ENCODE measurements at regions not wholly inside any gene's neighbourhood (a gene's known extent, or its start where the extent isn't known, plus 50 kb on each side); places are given as distances from the start of the nearest gene placed in this dataset.
A peak's percentile ranks its signal among the peaks of the same experiment; 100 is the strongest.

GRCh38 chr6:105983763-105984162 lies 102.4 kb upstream of the PRDM1 start:
- Histone ChIP-seq H4K20me1 (ENCODE audit: insufficient read depth, low read length) (no peaks in the 10 kb centered on the region), H3K9me3 (replicated peaks in 1 of 2; ENCODE audit: control insufficient read depth in 1 of 2, insufficient read depth in 1 of 2, low read length in 2 of 2) (peaks cover 0 to 4% of the 10 kb centered on the region in 2 donors), H3K36me3 (replicated peaks in 1 of 2; ENCODE audit: control insufficient read depth in 1 of 2, insufficient read depth in 2 of 2, low read length in 2 of 2) (no peaks in the 10 kb centered on the region), H3K4me1 (ENCODE audit: control insufficient read depth in 1 of 2, insufficient read depth in 2 of 2, low read length in 2 of 2) (peaks cover 23 to 27% of the 10 kb centered on the region in 2 donors), H3K4me3 (replicated peaks in 1 of 3; ENCODE audit: low read depth in 2 of 3, low read length in 3 of 3) (no peak overlapping the region), H3K4me2 (replicated peaks; ENCODE audit: extremely low read depth, low read length, poor library complexity, severe bottlenecking) (no peak overlapping the region), H3K79me2 (ENCODE audit: insufficient read depth, low read length) (no peaks in the 10 kb centered on the region), H3K9ac (ENCODE audit: insufficient read depth, low read length, poor library complexity, severe bottlenecking) (no peak overlapping the region), H3K27ac (ENCODE audit: low read depth in 1 of 2, low read length in 2 of 2) (no peak overlapping the region), H2AFZ (ENCODE audit: insufficient read depth, low read depth, low read length, poor library complexity, severe bottlenecking) (no peak overlapping the region), H3K27me3 (ENCODE audit: control insufficient read depth in 2 of 2, insufficient read depth in 2 of 2, low read length in 2 of 2) (peaks cover 55 to 78% of the 10 kb centered on the region in 2 donors)
- H3K27ac Mint-ChIP-seq, result no peak overlapping the region
- H3K36me3 Mint-ChIP-seq, result peaks cover 8 to 22% of the 10 kb centered on the region in 2 donors
- peaks cover 66 to 75% (median 74%) of the 10 kb centered on the region in 3 donors for H3K27me3 Mint-ChIP-seq (ENCODE audit: low read depth in 3 of 3)
- DNase-seq, result no peak
- peaks cover 0 to 20% (median 9%) of the 10 kb centered on the region in 7 donors for H3K9me3 Mint-ChIP-seq
- no peak overlapping the region for H3K4me3 Mint-ChIP-seq
- intact Hi-C loops (cut with micrococcal nuclease), result loop anchor here in 1 of 2 donors (10.0 kb wide), 1 partner anchor 199 kb away; no protein-coding TSS in a partner anchor
- TF ChIP-seq CTCF (IDR thresholded peaks at IDR 0.05), result no peak
- H3K4me1 Mint-ChIP-seq, result peaks cover 30% of the 10 kb centered on the region

GRCh38 chr6:105982761-105983540 lies 103.2 kb upstream of the PRDM1 start:
- intact Hi-C loops (cut with micrococcal nuclease), result loop anchor here in 1 of 2 donors (10.0 kb wide), 1 partner anchor 198 kb away; no protein-coding TSS in a partner anchor
- H3K27ac Mint-ChIP-seq, result no peak overlapping the region

More at GRCh38 chr6:105982761-105983540, 103.2 kb upstream of the PRDM1 start:
- Histone ChIP-seq H3K4me3 (replicated peaks in 1 of 3; ENCODE audit: low read depth in 2 of 3, low read length in 3 of 3) (no peak overlapping the region), H3K9me3 (replicated peaks in 1 of 2; ENCODE audit: control insufficient read depth in 1 of 2, insufficient read depth in 1 of 2, low read length in 2 of 2) (peaks cover 0 to 4% of the 10 kb centered on the region in 2 donors), H3K4me1 (ENCODE audit: control insufficient read depth in 1 of 2, insufficient read depth in 2 of 2, low read length in 2 of 2) (peaks cover 23 to 27% of the 10 kb centered on the region in 2 donors), H3K36me3 (replicated peaks in 1 of 2; ENCODE audit: control insufficient read depth in 1 of 2, insufficient read depth in 2 of 2, low read length in 2 of 2) (no peaks in the 10 kb centered on the region), H2AFZ (ENCODE audit: insufficient read depth, low read depth, low read length, poor library complexity, severe bottlenecking) (no peak overlapping the region), H3K27ac (ENCODE audit: low read depth in 1 of 2, low read length in 2 of 2) (no peak overlapping the region), H4K20me1 (ENCODE audit: insufficient read depth, low read length) (no peaks in the 10 kb centered on the region), H3K4me2 (replicated peaks; ENCODE audit: extremely low read depth, low read length, poor library complexity, severe bottlenecking) (no peak overlapping the region), H3K27me3 (ENCODE audit: control insufficient read depth in 2 of 2, insufficient read depth in 2 of 2, low read length in 2 of 2) (peaks cover 48 to 70% of the 10 kb centered on the region in 2 donors), H3K79me2 (ENCODE audit: insufficient read depth, low read length) (no peaks in the 10 kb centered on the region), H3K9ac (ENCODE audit: insufficient read depth, low read length, poor library complexity, severe bottlenecking) (no peak overlapping the region)
- peak in 1 of 3 donors; percentile 64 for DNase-seq
- Mint-ChIP-seq H3K4me1 (peaks cover 30% of the 10 kb centered on the region), H3K27me3 (ENCODE audit: low read depth in 3 of 3) (peaks cover 61 to 68% (median 67%) of the 10 kb centered on the region in 3 donors), H3K36me3 (peaks cover 8 to 22% of the 10 kb centered on the region in 2 donors), H3K9me3 (peaks cover 0 to 19% (median 9%) of the 10 kb centered on the region in 7 donors), H3K4me3 (peak overlapping the region in 1 of 2 donors; percentile 96)
- TF ChIP-seq CTCF (IDR thresholded peaks at IDR 0.05), result no peak
- no CpG with 5 or more reads among the region's 2 CpGs for WGBS (ENCODE audit: insufficient coverage)
